ENCODE measurements at regions not wholly inside any gene's neighbourhood (a gene's known extent, or its start where the extent isn't known, plus 50 kb on each side); places are given as distances from the start of the nearest gene placed in this dataset.

DNA sequence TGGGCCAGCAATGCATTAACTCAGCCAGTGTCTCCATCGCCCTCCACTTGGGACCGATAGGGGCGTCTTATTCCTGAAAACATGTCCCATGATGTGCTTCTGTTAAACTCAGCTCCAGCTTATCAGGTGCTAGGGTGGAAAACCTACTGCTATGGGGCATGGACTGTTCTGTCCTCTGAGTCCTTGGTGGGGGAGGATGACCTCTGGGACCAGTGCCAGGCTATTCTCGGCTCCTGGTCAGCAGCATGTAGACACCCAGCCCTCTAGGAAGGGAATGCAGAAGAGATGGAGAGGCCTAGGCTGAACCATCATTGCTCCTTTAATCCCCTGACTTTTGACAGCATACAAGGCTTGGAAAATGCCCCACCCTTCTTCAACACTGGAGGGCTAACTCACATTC lies 486.2 kb downstream of the MED13L start:
- no peak for TF ChIP-seq GATA2 (IDR thresholded peaks at IDR 0.05; ENCODE audit: low read depth, low read length)
- TF ChIP-seq GATA3 (IDR thresholded peaks at IDR 0.05; ENCODE audit: low read depth, low read length): no peak
